H1 (cell line): ENCODE measurements at regions not wholly inside any gene's neighbourhood (a gene's known extent, or its start where the extent isn't known, plus 50 kb on each side); places are given as distances from the start of the nearest gene placed in this dataset.
A peak's percentile ranks its signal among the peaks of the same experiment; 100 is the strongest.

ENCODE experiments used
- CTCF ChIA-PET: fragments of 300-600 bp; sonication (Branson Sonifier 250); formaldehyde crosslinking; loops from one replicate; lab custom pipeline; 2021; ENCODE audit not compliant: partially characterized antibody; lab: Charles Lee
- POLR2A ChIA-PET: fragments of 300-600 bp; sonication (Branson Sonifier 250); formaldehyde crosslinking; loops from one replicate; lab custom pipeline; 2021; ENCODE audit warnings: inconsistent platforms; ENCODE audit not compliant: partially characterized antibody; lab: Charles Lee
- DNase-seq, 2 experiments: peaks; one replicate each; pipeline versions ENCODE4 v3.0.0 to v3.0.0-alpha.2; 2010 to 2022; ENCODE audit warnings: low spot score in 2 of 2, low read depth in 1 of 2, mixed read lengths in 1 of 2
- FAIRE-seq: peaks from 2 replicates; lab custom pipeline; 2011; peaks lifted over from hg19 to GRCh38; lab: Jason Lieb, UNC
- H2AFZ ChIP-seq: 2 replicates; pipeline ENCODE4 v1.8.1; 2012; ENCODE audit warnings: low read length, inconsistent platforms
- H2AK5ac ChIP-seq: 2 replicates; pipeline ENCODE4 v1.6.1; 2013; ENCODE audit warnings: low read depth, low read length
- H2BK120ac ChIP-seq: replicated peaks from 2 replicates; pipeline ENCODE3; 2013; ENCODE audit warnings: low read depth, low read length, inconsistent platforms
- H2BK12ac ChIP-seq: 2 replicates; pipeline ENCODE4 v1.6.1; 2013; ENCODE audit warnings: low read depth, low read length
- H2BK15ac ChIP-seq: 2 replicates; pipeline ENCODE4 v1.6.1; 2013; ENCODE audit warnings: low read length
- H2BK20ac ChIP-seq: 2 replicates; pipeline ENCODE4 v1.6.1; 2013; ENCODE audit warnings: low read length
- H2BK5ac ChIP-seq: 2 replicates; pipeline ENCODE4 v1.6.1; 2013; ENCODE audit warnings: low read depth, low read length
- H3K14ac ChIP-seq: 2 replicates; pipeline ENCODE4 v1.6.1; 2013; ENCODE audit warnings: inconsistent platforms; ENCODE audit not compliant: insufficient read length
- H3K18ac ChIP-seq: 2 replicates; pipeline ENCODE4 v1.6.1; 2013; ENCODE audit warnings: low read length; ENCODE audit errors: extremely low read depth
- H3K23ac ChIP-seq: 2 replicates; pipeline ENCODE4 v1.6.1; 2013; ENCODE audit warnings: inconsistent platforms; ENCODE audit not compliant: insufficient read length
- H3K23me2 ChIP-seq: 2 replicates; pipeline ENCODE4 v1.6.1; 2013; ENCODE audit warnings: low read depth, low read length
- H3K27ac ChIP-seq: 2 replicates; pipeline ENCODE4 v1.6.1; 2011; ENCODE audit warnings: low read depth, low read length, inconsistent platforms
- H3K27me3 ChIP-seq, 4 experiments: replicated peaks in 1 of 4; 1 replicate in 1 of 4; 2 replicates in 3 of 4; pipeline versions ENCODE4 v1.6.1 to v1.8.1; 2011 to 2013; ENCODE audit warnings: low read length in 3 of 4, mild to moderate bottlenecking in 3 of 4, inconsistent platforms in 2 of 4, mixed read lengths in 2 of 4, moderate library complexity in 1 of 4; ENCODE audit not compliant: control insufficient read depth in 3 of 4, insufficient read depth in 3 of 4; ENCODE audit errors: extremely low read depth in 1 of 4
- H3K36me3 ChIP-seq, 4 experiments: 2 replicates each; pipeline versions ENCODE4 v1.6.1 to v1.8.1; 2011 to 2013; ENCODE audit warnings: mild to moderate bottlenecking in 4 of 4, low read length in 3 of 4, moderate library complexity in 2 of 4, control low read depth in 1 of 4, inconsistent platforms in 1 of 4; ENCODE audit not compliant: insufficient read depth in 4 of 4, control insufficient read depth in 2 of 4
- H3K4ac ChIP-seq: replicated peaks from 2 replicates; pipeline ENCODE3; 2013; ENCODE audit warnings: low read length, low read depth, mixed read lengths, inconsistent platforms; ENCODE audit not compliant: insufficient read length
- H3K4me1 ChIP-seq, 4 experiments: replicated peaks in 1 of 4; 1 replicate in 1 of 4; 2 replicates in 3 of 4; pipeline versions ENCODE4 v1.6.1 to v1.8.1; 2011 to 2013; ENCODE audit warnings: low read length in 3 of 4, inconsistent platforms in 2 of 4, mixed read lengths in 1 of 4; ENCODE audit not compliant: insufficient read depth in 4 of 4, control insufficient read depth in 3 of 4
- H3K4me2 ChIP-seq, 2 experiments: 2 replicates each; pipeline versions ENCODE4 v1.6.1 to v1.8.1; 2011 to 2013; ENCODE audit warnings: low read depth in 2 of 2, low read length in 2 of 2, control low read depth in 1 of 2, inconsistent platforms in 1 of 2, mild to moderate bottlenecking in 1 of 2; ENCODE audit not compliant: insufficient read depth in 1 of 2
- H3K4me3 ChIP-seq, 4 experiments: fragments of 200-600, 300-600 bp in 1 of 4; sonication (generic), shearing (Covaris generic), sonication (Bioruptor Twin) in 1 of 4; 2 replicates each; pipeline versions ENCODE4 v1.5.1 to v1.8.1; 2011 to 2016; ENCODE audit warnings: low read length in 4 of 4, low read depth in 3 of 4, control low read depth in 2 of 4, inconsistent platforms in 2 of 4, mild to moderate bottlenecking in 2 of 4, mixed read lengths in 1 of 4, moderate library complexity in 1 of 4; ENCODE audit not compliant: insufficient read depth in 2 of 4; ENCODE audit errors: extremely low read depth in 1 of 4
- H3K56ac ChIP-seq: replicated peaks from 2 replicates; pipeline ENCODE3; 2013; ENCODE audit warnings: low read depth, mild to moderate bottlenecking, mixed read lengths, low read length, inconsistent platforms; ENCODE audit not compliant: insufficient read length
- H3K79me1 ChIP-seq: 2 replicates; pipeline ENCODE4 v1.6.1; 2013; ENCODE audit warnings: low read depth, low read length, control low read depth
- H3K79me2 ChIP-seq, 2 experiments: 2 replicates each; pipeline versions ENCODE4 v1.6.1 to v1.8.1; 2012 to 2013; ENCODE audit warnings: low read length in 2 of 2, mild to moderate bottlenecking in 2 of 2, inconsistent platforms in 1 of 2; ENCODE audit not compliant: insufficient read depth in 2 of 2, control insufficient read depth in 1 of 2
- H3K9ac ChIP-seq, 4 experiments: replicated peaks in 1 of 4; 1 replicate in 1 of 4; 2 replicates in 3 of 4; pipeline versions ENCODE4 v1.6.1 to v1.8.1; 2011 to 2013; ENCODE audit warnings: low read depth in 3 of 4, low read length in 3 of 4, control low read depth in 2 of 4, mild to moderate bottlenecking in 2 of 4, moderate library complexity in 2 of 4, inconsistent platforms in 1 of 4; ENCODE audit errors: extremely low read depth in 1 of 4
- H3K9me3 ChIP-seq, 2 experiments: 2 replicates each; pipeline versions ENCODE4 v1.6.1 to v1.8.1; 2012 to 2013; ENCODE audit warnings: mild to moderate bottlenecking in 2 of 2, moderate library complexity in 2 of 2, control low read depth in 1 of 2, inconsistent platforms in 1 of 2, low read depth in 1 of 2, low read length in 1 of 2, mixed read lengths in 1 of 2; ENCODE audit not compliant: insufficient read depth in 2 of 2
- H4K20me1 ChIP-seq, 2 experiments: replicated peaks in 1 of 2; 2 replicates each; pipeline versions ENCODE3 to v1.8.1; 2011 to 2013; ENCODE audit warnings: inconsistent platforms in 2 of 2, low read length in 2 of 2, mild to moderate bottlenecking in 1 of 2; ENCODE audit not compliant: insufficient read depth in 2 of 2, control insufficient read depth in 1 of 2
- H4K5ac ChIP-seq: 2 replicates; pipeline ENCODE4 v1.6.1; 2013; ENCODE audit warnings: low read length, low read depth, mixed read lengths, inconsistent platforms; ENCODE audit not compliant: insufficient read length
- H4K8ac ChIP-seq: 2 replicates; pipeline ENCODE4 v1.8.0; 2013; ENCODE audit warnings: mild to moderate bottlenecking, moderate library complexity, low read length, inconsistent platforms; ENCODE audit not compliant: insufficient read depth; ENCODE audit errors: extremely low read depth
- H4K91ac ChIP-seq: replicated peaks from 2 replicates; pipeline ENCODE3; 2013; ENCODE audit warnings: low read length, mixed read lengths, inconsistent platforms; ENCODE audit not compliant: insufficient read length
- CEBPB ChIP-seq: IDR thresholded peaks from 2 replicates; pipeline ENCODE4 v1.6.1; 2012; ENCODE audit warnings: low read depth, low read length
- POLR2AphosphoS5 ChIP-seq: IDR thresholded peaks from 2 replicates; pipeline ENCODE4 v1.6.1; 2011; ENCODE audit warnings: low read depth, low read length
- SUZ12 ChIP-seq: fragments of 200-600 bp; sonication (generic); IDR thresholded peaks from 2 replicates; pipeline ENCODE4 v1.6.1; 2012; ENCODE audit warnings: mild to moderate bottlenecking, inconsistent platforms, low read length, moderate library complexity, mixed read lengths
- ZNF274 ChIP-seq: IDR thresholded peaks from 2 replicates; pipeline ENCODE4 v1.7.0; 2012; ENCODE audit warnings: low read length, borderline replicate concordance; ENCODE audit errors: extremely low read depth
- WGBS, 2 experiments: shearing (Covaris generic) in 1 of 2; methylation state at CpG; one replicate each; pipeline versions ENCODE4 v1.1.6 to v1.1.7; 2013 to 2015; ENCODE audit warnings: low lambda C conversion rate in 2 of 2, mixed read lengths in 2 of 2, inconsistent platforms in 1 of 2, low coverage in 1 of 2, missing lambda C conversion rate in 1 of 2; ENCODE audit not compliant: insufficient replicate concordance in 2 of 2, insufficient coverage in 1 of 2, insufficient read length in 1 of 2; ENCODE audit errors: extremely low coverage in 1 of 2, missing lambda C conversion rate in 1 of 2; 5-methylcytosine and 5-hydroxymethylcytosine counted together

DNA sequence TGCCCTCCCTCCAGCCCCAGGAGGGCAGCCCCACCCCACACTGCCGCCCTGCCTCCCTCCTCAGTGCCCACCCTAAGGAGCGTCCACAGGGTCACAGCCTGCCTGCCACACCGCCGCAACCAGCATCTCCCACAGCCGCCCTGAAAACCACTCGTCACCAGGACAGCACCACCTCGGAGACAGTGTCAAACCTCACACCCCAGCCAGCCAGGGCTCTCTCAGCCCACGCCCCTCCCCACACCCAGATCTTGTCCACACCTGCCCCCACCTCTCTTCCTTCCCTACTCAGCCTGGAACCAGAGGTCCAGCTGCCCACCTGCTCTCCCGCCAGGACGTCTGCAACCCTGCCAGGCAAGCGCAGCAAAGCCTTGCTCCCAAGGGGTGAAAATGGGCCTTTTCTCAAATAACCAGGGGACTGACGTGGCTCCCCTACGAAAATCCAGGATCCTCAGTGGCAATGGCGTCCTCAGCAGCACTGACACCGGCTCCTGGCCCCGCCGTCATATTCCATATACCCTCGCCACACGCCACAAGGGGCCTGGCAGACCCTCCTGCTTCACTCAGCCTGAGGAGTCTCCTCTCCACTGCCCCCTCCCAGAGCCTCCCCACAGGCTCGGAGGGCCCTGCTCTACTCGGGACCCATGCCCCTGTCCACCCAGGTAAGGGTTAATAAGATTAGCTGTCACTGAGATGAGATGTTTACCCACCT, 71.0 kb upstream of the ADAMTS2 start:
- DNase-seq: peak in 1 of 2 experiments; percentile 19
- no peak overlapping the region for H3K18ac ChIP-seq
- ChIA-PET POLR2A (no interaction called here), CTCF (interaction anchor here (1.4 kb wide), 1 partner anchor 54 kb away, joined by 4 read pairs; no protein-coding TSS in a partner anchor)
- no peak overlapping the region for H2BK12ac ChIP-seq
- 91% methylated on average over 19 of the region's 21 CpGs; no CpG with 5 or more reads in 1 of the 2 experiments for WGBS, 2 experiments
- no peak overlapping the region for H3K4me2 ChIP-seq
- no peak overlapping the region for H3K23ac ChIP-seq
- no peak overlapping the region for H2BK15ac ChIP-seq
- H2BK120ac ChIP-seq: no peak overlapping the region
- no peak overlapping the region for H3K4me3 ChIP-seq
- no peaks in the 10 kb centered on the region; a peak in 1 of 7 replicates for H3K4me1 ChIP-seq
- no peaks in the 10 kb centered on the region; a peak in 1 of 7 replicates for H3K27me3 ChIP-seq
- FAIRE-seq: no peak
- H3K23me2 ChIP-seq: no peaks in the 10 kb centered on the region
- no peak for TF ChIP-seq SUZ12
- no peak for TF ChIP-seq POLR2AphosphoS5
- no peak for TF ChIP-seq ZNF274
- TF ChIP-seq CEBPB: no peak
- H2AK5ac ChIP-seq: no peak overlapping the region
- H4K8ac ChIP-seq: no peak overlapping the region
- H3K9ac ChIP-seq: no peak overlapping the region
- H3K56ac ChIP-seq: no peak overlapping the region
- H2BK20ac ChIP-seq: no peak overlapping the region
- no peak overlapping the region for H3K14ac ChIP-seq
- H4K91ac ChIP-seq: no peak overlapping the region
- H3K79me1 ChIP-seq: no peaks in the 10 kb centered on the region
- H4K20me1 ChIP-seq: no peaks in the 10 kb centered on the region
- no peak overlapping the region for H3K27ac ChIP-seq
- no peak overlapping the region for H2BK5ac ChIP-seq
- H4K5ac ChIP-seq: no peak overlapping the region
- peaks cover 0 to 4% of the 10 kb centered on the region in 2 experiments; a peak in 1 of 4 replicates for H3K9me3 ChIP-seq
- H3K79me2 ChIP-seq: no peaks in the 10 kb centered on the region
- H3K36me3 ChIP-seq: no peaks in the 10 kb centered on the region
- H3K4ac ChIP-seq: no peak overlapping the region
- no peak overlapping the region for H2AFZ ChIP-seq
